Fibroblast of pulmonary artery (primary cell): ENCODE measurements at regions not wholly inside any gene's neighbourhood (a gene's known extent, or its start where the extent isn't known, plus 50 kb on each side); places are given as distances from the start of the nearest gene placed in this dataset.

ENCODE experiments used
- DNase-seq: peaks from one replicate; pipeline ENCODE4 v3.0.0-alpha.2; 2010; ENCODE audit warnings: low read depth
- H3K4me3 ChIP-seq: replicated peaks from 2 replicates; pipeline ENCODE4 v1.5.1; 2011; ENCODE audit warnings: low read depth, mild to moderate bottlenecking, control low read depth, low read length, moderate library complexity
- TF ChIP-seq, protein P1 (sequence below): IDR thresholded peaks from 2 replicates; pipeline ENCODE4 v1.5.1; 2011; ENCODE audit warnings: mild to moderate bottlenecking, control low read depth, low read length, inconsistent platforms; ENCODE audit errors: missing control alignments

DNA sequence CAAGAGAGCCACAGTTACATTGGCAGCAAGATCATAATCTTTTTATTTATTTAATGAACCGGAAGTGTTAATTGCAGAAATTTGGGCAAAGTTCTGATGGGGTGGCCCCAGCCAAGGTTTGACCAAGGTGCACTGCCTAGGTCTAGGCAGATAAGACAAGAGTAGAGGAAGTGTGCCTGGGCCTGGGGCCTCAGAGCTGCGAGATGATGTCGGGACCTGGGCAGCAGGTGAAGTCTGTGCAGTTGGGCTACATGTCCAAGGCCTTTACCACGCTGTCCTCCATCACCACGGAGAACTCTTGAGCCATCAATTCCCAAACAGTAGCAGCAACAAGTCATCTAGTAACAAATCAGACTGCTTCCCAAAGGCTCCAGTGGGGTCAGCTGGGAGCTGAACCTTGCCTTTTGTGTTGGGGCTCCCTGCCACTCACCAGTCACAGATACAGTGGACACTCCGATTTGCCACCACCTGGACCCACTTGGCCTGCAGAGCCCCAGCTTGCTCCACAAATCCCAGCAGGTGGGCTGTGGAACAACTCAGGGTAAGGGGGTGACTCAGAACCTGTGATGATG, 52.5 kb upstream of the COMTD1 start:
- TF ChIP-seq, protein P1, sequence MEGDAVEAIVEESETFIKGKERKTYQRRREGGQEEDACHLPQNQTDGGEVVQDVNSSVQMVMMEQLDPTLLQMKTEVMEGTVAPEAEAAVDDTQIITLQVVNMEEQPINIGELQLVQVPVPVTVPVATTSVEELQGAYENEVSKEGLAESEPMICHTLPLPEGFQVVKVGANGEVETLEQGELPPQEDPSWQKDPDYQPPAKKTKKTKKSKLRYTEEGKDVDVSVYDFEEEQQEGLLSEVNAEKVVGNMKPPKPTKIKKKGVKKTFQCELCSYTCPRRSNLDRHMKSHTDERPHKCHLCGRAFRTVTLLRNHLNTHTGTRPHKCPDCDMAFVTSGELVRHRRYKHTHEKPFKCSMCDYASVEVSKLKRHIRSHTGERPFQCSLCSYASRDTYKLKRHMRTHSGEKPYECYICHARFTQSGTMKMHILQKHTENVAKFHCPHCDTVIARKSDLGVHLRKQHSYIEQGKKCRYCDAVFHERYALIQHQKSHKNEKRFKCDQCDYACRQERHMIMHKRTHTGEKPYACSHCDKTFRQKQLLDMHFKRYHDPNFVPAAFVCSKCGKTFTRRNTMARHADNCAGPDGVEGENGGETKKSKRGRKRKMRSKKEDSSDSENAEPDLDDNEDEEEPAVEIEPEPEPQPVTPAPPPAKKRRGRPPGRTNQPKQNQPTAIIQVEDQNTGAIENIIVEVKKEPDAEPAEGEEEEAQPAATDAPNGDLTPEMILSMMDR, result no peak
- no peak overlapping the region for H3K4me3 ChIP-seq
- no peak for DNase-seq

DNA sequence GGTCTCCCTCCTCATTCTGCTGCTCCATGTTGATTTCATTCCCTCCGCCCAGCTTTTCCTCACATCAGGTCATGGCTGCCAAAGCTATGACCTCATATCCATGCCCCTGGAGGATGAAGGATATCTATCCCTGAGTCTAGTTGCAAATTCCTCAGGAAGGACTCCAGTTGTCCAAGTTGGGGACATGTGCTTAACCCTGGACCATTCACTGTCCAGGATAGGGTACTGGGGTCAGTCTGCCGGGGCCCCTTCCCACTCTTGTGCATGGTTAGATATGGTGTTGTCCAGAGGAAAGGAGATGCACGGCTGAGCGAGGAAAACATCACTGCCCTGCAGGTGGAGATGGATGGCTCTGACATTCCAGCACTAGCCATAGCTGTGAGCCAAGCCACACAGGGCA, 51.9 kb upstream of the COMTD1 start:
- TF ChIP-seq, protein P1, result no peak
- DNase-seq, result no peak
- no peak overlapping the region for H3K4me3 ChIP-seq

DNA sequence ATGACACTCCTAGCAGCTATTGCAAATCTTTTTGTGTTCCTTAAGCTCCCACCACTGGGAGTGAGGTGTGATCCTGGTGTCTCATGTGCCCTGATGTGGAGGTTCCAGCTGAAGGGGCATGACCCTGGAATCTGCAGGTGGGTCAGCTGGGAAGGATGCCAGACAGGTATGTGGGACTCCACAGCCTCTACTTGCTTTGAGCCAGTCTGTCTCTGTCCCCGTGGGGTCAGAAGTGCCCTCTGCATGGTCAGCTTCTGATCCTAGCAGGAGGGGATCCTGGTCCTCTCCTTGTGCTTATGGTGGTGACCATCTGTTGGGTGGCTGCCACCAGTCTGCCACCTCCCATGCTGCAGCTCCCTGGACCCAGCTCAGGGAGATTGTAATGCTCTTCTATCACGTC, 51.1 kb upstream of the COMTD1 start:
- no peak for DNase-seq
- TF ChIP-seq, protein P1, result no peak
- H3K4me3 ChIP-seq, result no peak overlapping the region
